ENCODE measurements at regions not wholly inside any gene's neighbourhood (a gene's known extent, or its start where the extent isn't known, plus 50 kb on each side); places are given as distances from the start of the nearest gene placed in this dataset.

DNA sequence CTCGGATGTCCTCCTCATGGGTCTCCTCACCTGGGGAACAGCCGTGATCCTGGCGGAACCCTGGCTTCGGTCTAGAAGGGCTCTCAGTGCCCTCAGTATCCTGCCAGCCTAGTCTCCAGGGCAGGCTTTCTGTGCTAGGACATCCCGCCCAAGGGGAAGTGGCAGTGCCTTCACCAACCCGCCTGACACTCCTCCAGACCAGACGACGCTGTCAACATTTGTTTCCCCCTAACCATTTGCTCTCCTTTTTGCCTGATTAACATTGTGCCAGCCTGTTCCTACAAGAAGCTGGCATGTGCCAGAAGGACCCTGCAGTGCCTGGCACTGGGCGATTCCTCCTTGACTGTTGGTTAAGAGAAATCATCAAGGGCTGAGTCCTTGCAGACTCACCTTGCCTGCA is 358.9 kb upstream of the IRX2 start:
- FAIRE-seq (no peak), DNase-seq (ENCODE audit: insufficient read length, low spot score) (no peak)
- no peak for TF ChIP-seq CTCF (IDR thresholded peaks at IDR 0.05; ENCODE audit: insufficient read depth, missing control alignments)

DNA sequence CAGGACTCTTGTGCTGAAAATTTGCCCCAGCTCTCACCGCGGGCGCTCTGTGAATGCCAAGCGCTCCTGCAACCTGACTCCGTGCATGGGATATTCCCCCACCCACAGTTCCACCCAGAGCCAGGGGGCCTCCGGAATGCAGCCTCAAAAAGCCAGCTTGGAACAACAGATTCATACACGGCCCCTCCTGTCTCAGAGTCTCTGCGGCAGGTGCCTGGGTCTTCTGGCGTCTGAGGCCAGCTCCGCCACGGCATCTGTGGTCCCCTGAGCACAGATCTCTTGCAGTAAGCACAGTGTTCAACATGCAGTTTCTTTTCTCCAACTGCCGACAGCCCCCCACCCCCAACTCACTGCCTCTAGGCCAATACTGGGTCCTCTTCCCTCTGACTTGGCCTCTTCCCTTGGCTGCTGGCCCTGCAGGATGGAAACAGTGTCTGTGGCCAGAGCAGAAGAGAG is 355.7 kb upstream of the IRX2 start:
- no peak for FAIRE-seq
- no peak for DNase-seq (ENCODE audit: insufficient read length, low spot score)
- no peak for TF ChIP-seq CTCF (IDR thresholded peaks at IDR 0.05; ENCODE audit: insufficient read depth, missing control alignments)

DNA sequence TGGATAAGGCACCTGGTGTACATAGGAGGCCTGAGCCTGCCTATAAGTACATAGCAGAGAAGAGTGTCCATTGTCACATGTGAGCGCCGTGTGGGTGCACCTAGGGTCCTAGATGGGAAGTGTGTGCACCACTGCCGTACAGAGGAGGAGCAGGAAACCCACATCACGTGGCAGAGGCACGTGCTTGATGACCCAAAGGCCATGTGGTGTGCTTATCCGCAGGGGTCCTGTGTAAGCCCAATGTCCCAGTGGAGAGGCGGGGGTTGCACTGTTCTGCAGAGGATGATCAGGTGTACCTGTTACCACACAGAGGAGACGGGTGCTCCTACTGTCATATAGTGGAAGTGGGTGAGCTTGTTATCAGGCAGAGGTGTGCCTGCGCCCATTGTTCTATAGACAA is 354.1 kb upstream of the IRX2 start:
- DNase-seq (ENCODE audit: insufficient read length, low spot score) (no peak), FAIRE-seq (no peak)
- no peak for TF ChIP-seq CTCF (IDR thresholded peaks at IDR 0.05; ENCODE audit: insufficient read depth, missing control alignments)

DNA sequence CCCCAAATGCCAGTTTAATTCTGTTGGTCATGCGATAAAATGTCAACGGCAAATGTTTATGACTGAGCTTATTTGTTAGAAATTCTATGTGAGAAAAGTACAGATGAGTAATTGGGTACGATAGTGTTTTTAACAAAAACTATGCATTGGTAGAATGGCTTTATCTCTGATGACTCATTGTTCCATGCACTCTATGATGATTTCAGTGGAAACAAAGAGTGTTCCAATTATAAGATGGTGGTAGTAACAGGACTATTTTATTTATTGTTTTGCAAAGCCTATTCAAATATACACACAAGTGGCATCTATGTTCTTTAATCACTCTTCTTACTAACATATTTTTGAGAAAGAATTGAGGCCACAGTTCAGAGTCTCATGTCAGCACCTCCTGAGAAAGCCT is 353.7 kb upstream of the IRX2 start:
- no peak for FAIRE-seq
- no peak for DNase-seq (ENCODE audit: insufficient read length, low spot score)
- TF ChIP-seq CTCF (IDR thresholded peaks at IDR 0.05; ENCODE audit: insufficient read depth, missing control alignments), result no peak

DNA sequence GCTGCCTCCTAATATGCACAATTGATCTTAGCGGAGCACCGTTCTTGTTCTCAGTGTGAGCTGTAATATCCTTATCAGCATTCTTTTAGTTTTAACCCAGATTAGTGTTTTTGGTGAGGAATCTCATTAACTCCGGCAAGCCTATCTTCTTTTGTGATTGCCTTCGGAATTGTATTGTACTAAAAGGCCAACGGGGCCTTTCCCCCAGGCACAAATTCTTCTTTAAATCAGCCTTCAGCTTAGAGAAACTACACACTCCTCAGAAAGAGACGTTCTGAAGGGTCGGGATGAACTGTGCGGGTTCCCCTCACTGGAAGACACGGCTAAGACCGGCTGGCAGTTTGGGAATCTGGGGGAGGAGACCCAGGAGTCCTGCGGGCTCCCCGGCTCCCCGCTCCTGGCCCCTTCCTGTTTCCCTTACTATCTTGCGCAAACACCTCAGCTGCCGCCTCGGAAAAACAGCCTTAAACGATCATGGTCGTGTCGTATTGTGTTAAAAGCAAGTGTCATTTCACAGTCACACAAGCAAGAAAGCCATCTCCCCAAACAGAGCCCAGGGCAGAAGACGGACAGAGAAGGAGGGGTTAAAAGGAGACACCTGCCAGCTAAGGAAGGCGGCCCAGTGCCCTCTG is 353.1 kb upstream of the IRX2 start:
- DNase-seq (ENCODE audit: insufficient read length, low spot score) (no peak), FAIRE-seq (no peak)
- no peak for TF ChIP-seq CTCF (IDR thresholded peaks at IDR 0.05; ENCODE audit: insufficient read depth, missing control alignments)

DNA sequence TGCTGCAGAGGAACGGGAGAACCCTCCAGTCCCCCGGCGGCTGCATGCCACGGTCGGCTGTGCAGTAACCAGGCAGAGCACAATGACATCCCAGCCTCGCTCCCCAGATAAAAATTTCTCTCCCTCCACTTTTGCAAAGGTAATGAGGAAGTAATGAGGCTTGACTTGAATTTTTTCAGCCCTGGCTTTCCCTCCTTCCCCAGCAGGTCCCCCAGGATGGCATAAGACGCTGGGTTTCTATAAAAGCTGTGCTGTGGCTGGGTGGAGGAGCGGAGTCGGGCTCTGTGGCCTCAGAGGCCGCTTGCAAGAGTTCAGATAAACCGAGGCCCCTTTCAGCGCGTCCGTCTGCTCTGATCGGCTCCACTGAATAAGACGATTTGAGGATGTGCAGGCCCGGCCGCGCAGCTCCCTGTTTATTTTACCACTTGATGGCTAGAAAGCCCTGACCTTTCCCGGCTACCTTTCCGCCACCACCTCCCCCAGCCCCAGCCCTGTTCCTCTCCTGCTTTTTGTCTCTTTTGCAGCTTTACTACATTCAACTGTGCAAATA is 351.9 kb upstream of the IRX2 start:
- no peak for TF ChIP-seq CTCF (IDR thresholded peaks at IDR 0.05; ENCODE audit: insufficient read depth, missing control alignments)
- DNase-seq (ENCODE audit: insufficient read length, low spot score) (no peak), FAIRE-seq (no peak)

DNA sequence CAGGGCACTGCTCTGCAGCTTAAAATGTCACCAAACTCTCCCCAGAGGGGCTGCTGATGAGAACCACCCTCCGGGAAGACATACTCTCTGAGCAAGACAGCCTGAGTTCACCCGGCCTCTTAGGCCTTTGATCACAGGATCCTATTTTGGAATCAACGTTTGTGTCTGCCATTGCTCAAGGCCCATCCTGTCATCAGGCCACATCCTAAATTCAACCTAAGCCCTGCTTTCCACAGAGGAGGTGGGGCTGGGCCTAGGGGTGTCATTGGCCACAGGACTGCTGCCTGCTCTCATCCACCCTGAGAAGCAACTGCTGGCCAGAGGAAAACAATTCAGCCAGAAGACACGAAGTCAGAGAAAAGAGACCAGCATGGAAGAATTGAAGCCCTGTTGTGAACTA is 351.1 kb upstream of the IRX2 start:
- DNase-seq (ENCODE audit: insufficient read length, low spot score) (no peak), FAIRE-seq (no peak)
- no peak for TF ChIP-seq CTCF (IDR thresholded peaks at IDR 0.05; ENCODE audit: insufficient read depth, missing control alignments)
